Heart left ventricle (tissue), 13 donors: ENCODE measurements at regions not wholly inside any gene's neighbourhood (a gene's known extent, or its start where the extent isn't known, plus 50 kb on each side); places are given as distances from the start of the nearest gene placed in this dataset.

Experiments used
- POLR2A ChIP-seq, 2 donors: fragments of 450-650 bp; IDR thresholded peaks; one replicate each; pipeline ENCODE4 v1.6.1; 2017; ENCODE audit warnings: antibody characterized with exemption in 2 of 2, mild to moderate bottlenecking in 2 of 2, moderate library complexity in 2 of 2
- TF ChIP-seq, protein P1 (sequence below), 12 donors: fragments of 200-600 bp; sonication (generic) in 4 of 12; IDR thresholded peaks; one replicate each; pipeline versions ENCODE4 v1.5.0 to v1.8.0; 2018 to 2022; ENCODE audit warnings: antibody characterized with exemption in 12 of 12, mild to moderate bottlenecking in 5 of 12
- donor health status: ischemic (EF 13 %, LVEDD 7.1; RV severe dilation, severe dysfunction).
- donor health status: DM: no; HTN: yes; CAD: no.
- donor health status: DM: no; HTN: no; CAD: no.
- donor health status: ischemic (EF 25% LVEDD 6.9; RV normal size, moderate dysfunction).
- donor health status: ischemic (EF 25% LVEDD 5.7; RV mildly dilated, moderate dysfunction).
- donor health status: ischemic (EF 35%, LVEDD 5.7; RV mildly dilated, moderate dysfunction).
- donor health status: nonischemic (EF 11% LVEDD 7.7; RV severe dilation, severe dysfunction).
- donor health status: DM: yes; HTN: yes; CAD: no.
- donor health status: PGD.
- donor health status: ischemic (EF 29% LVEDD 5.4; RV normal size, mild dysfunction).
- donor health status: nonischemic (EF 23%, LVEDD 6.1; RV moderate dilation, normal function).

DNA sequence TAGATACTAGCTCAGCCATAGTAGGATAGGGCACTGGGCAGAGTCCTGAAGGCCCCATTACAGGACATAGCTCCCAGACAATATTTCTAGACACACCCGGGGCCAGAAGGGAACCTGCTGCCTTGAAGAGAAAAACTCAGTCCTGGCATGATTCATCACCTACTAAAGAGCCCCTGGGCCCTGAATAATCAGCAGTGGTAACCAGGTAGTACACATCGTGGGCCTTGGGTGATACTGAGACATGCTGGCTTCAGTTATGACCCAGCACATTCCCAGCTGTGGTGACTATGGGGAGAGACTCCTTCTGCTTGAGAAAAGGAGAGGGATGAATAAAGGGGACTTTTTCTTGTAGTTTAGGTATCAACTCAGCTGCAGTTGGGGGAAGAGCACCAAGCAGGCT, 104.3 kb upstream of the STK26 start:
- TF ChIP-seq, protein P1, sequence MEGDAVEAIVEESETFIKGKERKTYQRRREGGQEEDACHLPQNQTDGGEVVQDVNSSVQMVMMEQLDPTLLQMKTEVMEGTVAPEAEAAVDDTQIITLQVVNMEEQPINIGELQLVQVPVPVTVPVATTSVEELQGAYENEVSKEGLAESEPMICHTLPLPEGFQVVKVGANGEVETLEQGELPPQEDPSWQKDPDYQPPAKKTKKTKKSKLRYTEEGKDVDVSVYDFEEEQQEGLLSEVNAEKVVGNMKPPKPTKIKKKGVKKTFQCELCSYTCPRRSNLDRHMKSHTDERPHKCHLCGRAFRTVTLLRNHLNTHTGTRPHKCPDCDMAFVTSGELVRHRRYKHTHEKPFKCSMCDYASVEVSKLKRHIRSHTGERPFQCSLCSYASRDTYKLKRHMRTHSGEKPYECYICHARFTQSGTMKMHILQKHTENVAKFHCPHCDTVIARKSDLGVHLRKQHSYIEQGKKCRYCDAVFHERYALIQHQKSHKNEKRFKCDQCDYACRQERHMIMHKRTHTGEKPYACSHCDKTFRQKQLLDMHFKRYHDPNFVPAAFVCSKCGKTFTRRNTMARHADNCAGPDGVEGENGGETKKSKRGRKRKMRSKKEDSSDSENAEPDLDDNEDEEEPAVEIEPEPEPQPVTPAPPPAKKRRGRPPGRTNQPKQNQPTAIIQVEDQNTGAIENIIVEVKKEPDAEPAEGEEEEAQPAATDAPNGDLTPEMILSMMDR (IDR thresholded peaks at IDR 0.05) = no peak
- TF ChIP-seq POLR2A (IDR thresholded peaks at IDR 0.05) = no peak
